Inflammatory macrophage (primary cell): ENCODE measurements at regions not wholly inside any gene's neighbourhood (a gene's known extent, or its start where the extent isn't known, plus 50 kb on each side); places are given as distances from the start of the nearest gene placed in this dataset.
"Not testable (repeated sequence)": the region's sequence is repeated elsewhere in the genome, so short reads cannot be mapped to it uniquely, and the experiment has no call there.

Experiments used
- DNase-seq, 2 donors: peaks; one replicate each; pipeline ENCODE4 v3.0.0-alpha.2; 2020 to 2022

GRCh38 chr6:140486450-140487361, 1112.3 kb upstream of the CITED2 start:
- no peak for DNase-seq

GRCh38 chr6:140485740-140486449, 1111.4 kb upstream of the CITED2 start:
- peak; percentile 86 to 87 for DNase-seq

- DNase-seq: peak; percentile 55 to 75
These were observed 1106.4 kb upstream of the CITED2 start for GRCh38 chr6:140480852-140481251.

- no peak for DNase-seq
These were observed 1104.2 kb upstream of the CITED2 start for GRCh38 chr6:140478631-140479030.

- peak in 1 of 2 donors; percentile 6 for DNase-seq
These were observed 1100.6 kb upstream of the CITED2 start for GRCh38 chr6:140475086-140475485.

- no peak for DNase-seq
These were observed 1090.3 kb upstream of the CITED2 start for GRCh38 chr6:140464720-140465119.

- DNase-seq: no peak
These were observed 1088.9 kb upstream of the CITED2 start for GRCh38 chr6:140463312-140463710.

GRCh38 chr6:140462453-140463311, 1088.2 kb upstream of the CITED2 start:
- DNase-seq: peak; percentile 11 to 75

GRCh38 chr6:140462076-140462452, 1087.6 kb upstream of the CITED2 start:
- DNase-seq: no peak

- no peak for DNase-seq
These were observed 1085.8 kb upstream of the CITED2 start for GRCh38 chr6:140460267-140460666.

- DNase-seq: no peak
These were observed 1084.8 kb upstream of the CITED2 start for GRCh38 chr6:140459209-140459608.

GRCh38 chr6:140446241-140446640, 1071.8 kb upstream of the CITED2 start:
- no peak for DNase-seq

- DNase-seq: no peak
These were observed 1071.1 kb upstream of the CITED2 start for GRCh38 chr6:140445474-140446004.

GRCh38 chr6:140443112-140443511, 1068.7 kb upstream of the CITED2 start:
- DNase-seq: not testable (repeated sequence)

- peak; percentile 60 for DNase-seq
These were observed 1066.8 kb upstream of the CITED2 start for GRCh38 chr6:140441256-140441655.

- no peak for DNase-seq
These were observed 1065.9 kb upstream of the CITED2 start for GRCh38 chr6:140440223-140440835.

GRCh38 chr6:140438346-140438735, 1063.9 kb upstream of the CITED2 start:
- no peak for DNase-seq

- no peak for DNase-seq
These were observed 1063.3 kb upstream of the CITED2 start for GRCh38 chr6:140437619-140438345.

- DNase-seq: no peak
These were observed 1061.8 kb upstream of the CITED2 start for GRCh38 chr6:140436023-140436811.

GRCh38 chr6:140434761-140435160, 1060.3 kb upstream of the CITED2 start:
- no peak for DNase-seq

GRCh38 chr6:140433072-140433471, 1058.6 kb upstream of the CITED2 start:
- DNase-seq: no peak
